Motor neuron (in vitro differentiated cells): ENCODE measurements at regions not wholly inside any gene's neighbourhood (a gene's known extent, or its start where the extent isn't known, plus 50 kb on each side); places are given as distances from the start of the nearest gene placed in this dataset.

Source experiments
- ATAC-seq, 8 experiments: fragments of 200-7000 bp; cut with Tn5 transposase; replicated peaks in 6 of 8; 2 replicates each; pipeline ENCODE4 v1.8.0; 2021; ENCODE audit warnings: mild to moderate bottlenecking in 8 of 8, moderate library complexity in 8 of 8
- H3K27ac ChIP-seq, 2 donors: fragments of 250-450 bp; sonication (Bioruptor Pico); 2 replicates each; pipeline ENCODE4 v1.9.0; 2021; ENCODE audit warnings: antibody characterized with exemption in 2 of 2, mild to moderate bottlenecking in 2 of 2, moderate library complexity in 1 of 2
- H3K4me1 ChIP-seq, 2 donors: fragments of 250-450 bp; sonication (Bioruptor Pico); replicated peaks in 1 of 2; 2 replicates each; pipeline ENCODE4 v1.6.1; 2021; ENCODE audit warnings: antibody characterized with exemption in 2 of 2, mild to moderate bottlenecking in 2 of 2, moderate library complexity in 1 of 2
- H3K4me3 ChIP-seq, 5 donors: fragments of 250-450 bp; sonication (Bioruptor Pico); 2 replicates each; pipeline ENCODE4 v1.9.0; 2021; ENCODE audit warnings: antibody characterized with exemption in 5 of 5, mild to moderate bottlenecking in 5 of 5, moderate library complexity in 4 of 5
- WGBS, 10 experiments: fragments of 450-650 bp; shearing (Covaris generic); methylation state at CpG; one replicate each; pipeline ENCODE4 v1.0.0; 2022; 5-methylcytosine and 5-hydroxymethylcytosine counted together
- in situ Hi-C, 9 experiments: fragments of 400-800 bp; cut with MboI; loops; one replicate each; pipeline ENCODE4 v1.15.0; 2021; ENCODE audit warnings: low sequenced_read_pairs in 9 of 9, low pct_unique_long_range_greater_than_20kb in 2 of 9; ENCODE audit not compliant: unreplicated experiment in 9 of 9

GRCh38 chr3:72050048-72050632, 265.2 kb upstream of the PROK2 start:
- no peak for ATAC-seq
- Histone ChIP-seq H3K27ac (no peak overlapping the region), H3K4me3 (no peak overlapping the region), H3K4me1 (peaks cover 3% of the 10 kb centered on the region in 2 donors)
- 80 to 88% (median 80%) methylated on average over 1 to 6 of the region's 6 CpGs; no CpG with 5 or more reads in 5 of the 10 experiments for WGBS, 10 experiments
- in situ Hi-C loops = no loop called here

DNA sequence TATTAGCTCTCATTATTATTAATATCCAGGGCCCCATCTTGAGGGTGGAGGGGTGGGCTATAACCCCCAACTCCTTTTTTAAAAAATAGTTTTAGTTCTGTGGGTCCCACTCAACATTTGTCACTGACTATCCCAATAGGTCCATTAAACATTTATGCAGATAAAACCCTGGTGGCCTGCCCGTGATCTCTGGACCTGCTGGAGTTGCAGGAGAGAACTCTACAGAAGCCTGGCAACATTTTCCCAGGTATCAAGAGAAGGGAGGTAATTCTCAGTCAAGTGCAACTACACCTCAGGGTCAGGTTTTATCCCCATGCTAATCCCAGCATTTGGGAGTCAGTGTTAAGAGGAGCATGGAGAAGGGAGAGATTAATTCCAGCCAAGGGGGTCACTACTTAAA, 264.4 kb upstream of the PROK2 start:
- Histone ChIP-seq H3K4me3 (no peak overlapping the region), H3K27ac (no peak overlapping the region), H3K4me1 (peaks cover 3% of the 10 kb centered on the region in 2 donors)
- 33 to 100% methylated on average over 1 of the region's 1 CpG; no CpG with 5 or more reads in 8 of the 10 experiments for WGBS, 10 experiments
- no peak for ATAC-seq
- in situ Hi-C loops = no loop called here

DNA sequence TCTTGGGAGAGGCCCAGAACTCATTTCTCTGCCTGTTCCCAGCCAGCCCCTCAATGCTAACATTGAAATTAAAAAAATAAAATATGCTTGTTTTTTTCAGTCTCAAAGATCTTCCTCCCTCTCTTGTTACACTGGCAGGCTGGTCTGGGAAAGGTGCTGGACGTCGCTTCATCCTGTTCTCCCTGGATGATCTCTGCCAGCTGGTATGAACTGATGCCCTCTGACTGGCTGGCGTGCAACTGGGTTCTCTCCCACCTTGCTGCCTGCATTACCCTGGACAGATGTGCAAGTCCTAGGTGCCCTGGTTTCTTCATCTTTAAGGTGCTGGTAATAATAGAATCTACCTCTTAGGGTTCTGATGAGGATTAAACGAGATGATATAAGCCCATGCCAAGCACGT, 263.9 kb upstream of the PROK2 start:
- Histone ChIP-seq H3K4me3 (no peak overlapping the region), H3K27ac (no peak overlapping the region), H3K4me1 (peaks cover 3% of the 10 kb centered on the region in 2 donors)
- in situ Hi-C loops = no loop called here
- WGBS, 10 experiments = 68 to 100% (median 86%) methylated on average over 1 to 4 of the region's 5 CpGs; no CpG with 5 or more reads in 3 of the 10 experiments
- no peak for ATAC-seq

GRCh38 chr3:72047221-72047871, 262.4 kb upstream of the PROK2 start:
- WGBS, 10 experiments = 0 to 100% (median 80%) methylated on average over 1 to 9 of the region's 16 CpGs; no CpG with 5 or more reads in 1 of the 10 experiments
- Histone ChIP-seq H3K4me1 (peaks cover 3% of the 10 kb centered on the region in 2 donors), H3K4me3 (no peak overlapping the region), H3K27ac (no peak overlapping the region)
- ATAC-seq = no peak
- in situ Hi-C loops = no loop called here

DNA sequence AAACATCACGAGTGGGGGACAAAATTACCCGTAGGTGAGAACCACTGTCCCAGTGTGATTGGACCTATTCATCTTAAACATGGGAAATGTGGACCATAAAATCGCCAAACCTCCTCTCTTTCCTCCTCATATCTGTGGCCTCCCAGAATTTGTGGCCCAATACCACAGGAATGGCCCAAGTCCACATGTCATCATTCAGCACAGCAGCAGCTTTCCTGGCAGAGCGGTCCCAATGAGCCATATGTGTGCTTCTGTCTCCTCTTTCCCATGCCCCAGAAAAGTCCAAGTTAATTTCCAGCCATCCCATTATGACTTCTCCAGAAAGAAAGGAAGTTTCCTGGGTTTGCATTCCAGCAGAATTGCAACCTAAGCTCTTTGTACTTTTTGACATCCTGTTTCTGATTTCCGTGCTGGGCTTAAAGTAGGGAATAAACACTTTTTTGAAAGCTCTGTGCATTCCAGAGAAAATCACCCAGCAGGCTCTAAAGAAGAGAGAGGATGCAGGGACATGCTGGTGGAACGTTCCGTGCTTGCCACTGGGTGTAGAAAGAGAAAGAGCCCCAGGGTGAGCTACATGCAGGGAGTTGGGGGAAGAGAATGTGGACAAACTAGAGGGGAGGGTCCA, 259.4 kb upstream of the PROK2 start:
- H3K4me3 ChIP-seq = no peak overlapping the region
- no peak overlapping the region for H3K27ac ChIP-seq
- ATAC-seq = no peak
- peaks cover 7 to 8% of the 10 kb centered on the region in 2 donors for H3K4me1 ChIP-seq
- in situ Hi-C loops = no loop called here
- WGBS, 10 experiments = 0 to 100% (median 50%) methylated on average over 1 to 5 of the region's 7 CpGs; no CpG with 5 or more reads in 1 of the 10 experiments

DNA sequence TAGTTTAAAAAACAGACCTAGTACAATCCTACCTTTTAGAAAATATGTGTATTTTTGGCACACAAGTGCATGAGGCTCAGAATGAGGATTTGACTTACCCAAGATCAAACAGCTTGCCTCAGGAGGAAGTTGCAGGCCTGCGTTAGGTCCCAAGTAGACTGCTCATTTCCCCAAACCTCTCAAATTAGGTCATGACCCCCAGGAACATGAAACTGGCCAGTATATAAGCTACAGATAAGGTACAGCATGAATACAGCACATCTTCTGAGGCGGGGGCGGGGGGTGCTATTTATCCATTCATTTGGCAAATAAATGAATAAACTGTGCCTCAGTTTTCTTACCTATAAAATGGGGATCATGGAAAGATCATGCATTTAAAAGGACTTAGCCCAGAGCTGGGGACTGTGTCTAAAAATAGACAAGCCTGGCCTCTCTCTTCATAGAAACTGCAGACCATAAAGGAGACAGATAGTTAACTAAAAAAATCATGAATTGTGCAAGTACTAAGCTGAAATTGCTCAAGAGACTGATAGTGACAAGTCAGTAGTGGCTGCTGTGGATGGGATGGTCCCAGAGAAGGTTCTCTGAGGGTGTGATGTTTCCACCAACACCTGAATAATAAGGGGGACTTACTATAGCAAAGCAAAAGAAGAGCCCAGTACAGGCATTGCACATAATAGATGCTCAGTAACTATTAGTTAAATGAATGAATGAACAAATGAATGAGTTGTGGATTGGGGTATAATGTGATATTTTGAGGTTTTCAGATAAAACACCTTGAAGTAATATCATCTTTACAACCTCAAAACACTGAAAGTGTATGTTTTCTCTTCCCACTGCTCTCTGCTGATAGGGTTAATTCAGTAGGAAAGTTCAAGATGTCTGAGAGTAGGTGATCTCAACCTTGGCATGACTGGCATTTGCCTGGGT, 258.5 kb upstream of the PROK2 start:
- ATAC-seq = no peak
- in situ Hi-C loops = no loop called here
- Histone ChIP-seq H3K4me3 (no peak overlapping the region), H3K4me1 (peaks cover 7 to 8% of the 10 kb centered on the region in 2 donors), H3K27ac (no peak overlapping the region)
- 69 to 100% (median 82%) methylated on average over 1 to 3 of the region's 3 CpGs; no CpG with 5 or more reads in 3 of the 10 experiments for WGBS, 10 experiments

DNA sequence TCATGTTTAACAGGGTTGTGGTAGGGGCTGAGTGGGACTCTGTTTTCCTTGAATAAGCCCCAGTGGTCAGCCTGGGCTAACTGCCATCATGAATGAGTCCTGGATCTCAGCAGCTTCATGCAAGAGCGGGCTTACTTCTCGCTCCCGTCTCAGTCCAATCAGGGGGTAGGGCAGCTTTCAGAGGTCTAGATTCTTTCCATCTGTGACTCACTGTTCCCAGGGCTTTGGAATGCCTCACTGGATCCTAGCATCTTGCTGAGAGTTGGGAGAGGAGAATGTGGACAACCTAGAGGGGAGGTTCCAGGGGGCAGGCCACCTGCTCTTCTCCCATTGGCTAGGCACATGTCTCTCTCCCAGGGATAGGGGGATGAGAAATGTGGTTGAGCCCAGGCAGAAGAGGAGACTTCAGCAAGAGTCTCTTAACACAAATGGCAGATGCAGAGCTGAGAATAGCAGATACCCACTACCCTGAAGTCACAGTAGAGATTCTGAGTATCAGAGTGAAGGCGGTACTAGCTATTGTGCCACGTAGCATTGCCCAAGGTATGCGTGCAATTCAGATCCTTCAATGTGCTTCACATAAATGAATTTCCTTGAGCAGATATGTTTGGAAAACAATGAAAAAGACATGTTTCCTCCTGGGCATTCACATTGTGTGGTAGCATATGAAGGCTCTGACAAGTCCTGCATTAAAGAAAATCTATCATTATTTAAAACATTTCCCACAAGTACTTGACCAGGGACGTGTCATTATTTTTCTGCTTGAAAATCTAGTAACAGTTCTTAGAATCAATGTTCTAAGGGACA, 257.7 kb upstream of the PROK2 start:
- H3K4me3 ChIP-seq = no peak overlapping the region
- WGBS, 10 experiments = 55 to 100% (median 87%) methylated on average over 1 to 7 of the region's 7 CpGs; no CpG with 5 or more reads in 2 of the 10 experiments
- peak in 1 of 8 experiments; percentile 15 for ATAC-seq
- H3K4me1 ChIP-seq = peaks cover 7 to 8% of the 10 kb centered on the region in 2 donors
- H3K27ac ChIP-seq = no peak overlapping the region
- in situ Hi-C loops = no loop called here

- no peak overlapping the region for H3K27ac ChIP-seq
- WGBS, 10 experiments = 69 to 80% (median 80%) methylated on average over 1 to 2 of the region's 3 CpGs; no CpG with 5 or more reads in 7 of the 10 experiments
- ATAC-seq = peak in 5 of 8 experiments; percentile 74 to 96 (median 89)
Observed at GRCh38 chr3:72041511-72041910, 256.6 kb upstream of the PROK2 start.

GRCh38 chr3:72041076-72041475, 256.1 kb upstream of the PROK2 start:
- Histone ChIP-seq H3K4me3 (no peak overlapping the region), H3K4me1 (peaks cover 7 to 8% of the 10 kb centered on the region in 2 donors), H3K27ac (no peak overlapping the region)
- in situ Hi-C loops = no loop called here
- no peak for ATAC-seq
- 21 to 90% (median 76%) methylated on average over 1 to 4 of the region's 4 CpGs; no CpG with 5 or more reads in 2 of the 10 experiments for WGBS, 10 experiments

More at GRCh38 chr3:72041511-72041910, 256.6 kb upstream of the PROK2 start:
- peaks cover 7 to 8% of the 10 kb centered on the region in 2 donors for H3K4me1 ChIP-seq
- in situ Hi-C loops = no loop called here
- no peak overlapping the region for H3K4me3 ChIP-seq

GRCh38 chr3:72039677-72040076, 254.7 kb upstream of the PROK2 start:
- WGBS, 10 experiments = 36 to 98% (median 81%) methylated on average over 1 to 5 of the region's 6 CpGs; no CpG with 5 or more reads in 3 of the 10 experiments

GRCh38 chr3:72036899-72037298, 252.0 kb upstream of the PROK2 start:
- WGBS, 10 experiments = 0 to 83% (median 76%) methylated on average over 1 of the region's 1 CpG; no CpG with 5 or more reads in 4 of the 10 experiments
- no peak for ATAC-seq
- H3K27ac ChIP-seq = no peak overlapping the region
- H3K4me1 ChIP-seq = peaks cover 7 to 8% of the 10 kb centered on the region in 2 donors
- in situ Hi-C loops = no loop called here
- no peak overlapping the region for H3K4me3 ChIP-seq

More at GRCh38 chr3:72039677-72040076, 254.7 kb upstream of the PROK2 start:
- Histone ChIP-seq H3K27ac (no peak overlapping the region), H3K4me3 (no peak overlapping the region), H3K4me1 (peaks cover 7 to 8% of the 10 kb centered on the region in 2 donors)
- ATAC-seq = no peak
- in situ Hi-C loops = no loop called here

- in situ Hi-C loops = no loop called here
Observed at GRCh38 chr3:72035606-72036005, 250.7 kb upstream of the PROK2 start.

More at GRCh38 chr3:72035606-72036005, 250.7 kb upstream of the PROK2 start:
- 65 to 100% (median 92%) methylated on average over 1 to 3 of the region's 3 CpGs; no CpG with 5 or more reads in 1 of the 10 experiments for WGBS, 10 experiments
- no peak overlapping the region for H3K4me3 ChIP-seq
- no peaks in the 10 kb centered on the region for H3K4me1 ChIP-seq
- ATAC-seq = no peak
- H3K27ac ChIP-seq = no peak overlapping the region
